H9 (cell line): ENCODE measurements at regions not wholly inside any gene's neighbourhood (a gene's known extent, or its start where the extent isn't known, plus 50 kb on each side); places are given as distances from the start of the nearest gene placed in this dataset.

Source experiments
- DNase-seq: peaks from one replicate; pipeline ENCODE4 v3.0.0-alpha.2; 2017
- H2AFZ ChIP-seq: one replicate; pipeline ENCODE4 v1.6.1; 2013; ENCODE audit warnings: mild to moderate bottlenecking, low read length, control low read depth, moderate library complexity
- H2AK5ac ChIP-seq: 2 replicates; pipeline ENCODE4 v1.6.1; 2013; ENCODE audit warnings: low read length, control low read depth, mixed read lengths; ENCODE audit not compliant: insufficient read length
- H2BK120ac ChIP-seq: one replicate; pipeline ENCODE4 v1.6.1; 2013; ENCODE audit warnings: low read depth, mild to moderate bottlenecking, low read length, control low read depth, inconsistent platforms; ENCODE audit not compliant: poor library complexity, severe bottlenecking
- H2BK12ac ChIP-seq: 2 replicates; pipeline ENCODE4 v1.6.1; 2013; ENCODE audit warnings: low read length, control low read depth, mixed read lengths, low read depth; ENCODE audit not compliant: insufficient read length
- H2BK15ac ChIP-seq: 2 replicates; pipeline ENCODE4 v1.6.1; 2013; ENCODE audit warnings: low read depth, low read length, control low read depth
- H2BK20ac ChIP-seq: one replicate; pipeline ENCODE4 v1.6.1; 2013; ENCODE audit warnings: low read depth, mild to moderate bottlenecking, low read length, control low read depth, inconsistent platforms; ENCODE audit not compliant: poor library complexity, severe bottlenecking
- H2BK5ac ChIP-seq: 2 replicates; pipeline ENCODE4 v1.6.1; 2013; ENCODE audit warnings: low read length, control low read depth, mixed read lengths; ENCODE audit not compliant: insufficient read length
- H3K14ac ChIP-seq: 2 replicates; pipeline ENCODE4 v1.6.1; 2013; ENCODE audit warnings: low read length, control low read depth; ENCODE audit not compliant: insufficient read depth
- H3K18ac ChIP-seq: 2 replicates; pipeline ENCODE4 v1.6.1; 2013; ENCODE audit warnings: low read depth, mild to moderate bottlenecking, mixed read lengths, low read length, control low read depth; ENCODE audit not compliant: insufficient read length
- H3K23ac ChIP-seq: 2 replicates; pipeline ENCODE4 v1.6.1; 2013; ENCODE audit warnings: low read length, control low read depth, mixed read lengths, low read depth; ENCODE audit not compliant: insufficient read length
- H3K23me2 ChIP-seq: 2 replicates; pipeline ENCODE4 v1.6.1; 2013; ENCODE audit warnings: low read depth, mild to moderate bottlenecking, mixed read lengths, low read length, control low read depth; ENCODE audit not compliant: insufficient read length, poor library complexity, severe bottlenecking
- H3K27ac ChIP-seq: 2 replicates; pipeline ENCODE4 v1.5.1; 2013; ENCODE audit warnings: low read length, control low read depth, mixed read lengths, low read depth; ENCODE audit not compliant: insufficient read length
- H3K27me3 ChIP-seq: 2 replicates; pipeline ENCODE4 v1.6.1; 2013; ENCODE audit warnings: low read length, control low read depth, inconsistent platforms; ENCODE audit not compliant: insufficient read depth
- H3K4ac ChIP-seq: 2 replicates; pipeline ENCODE4 v1.6.1; 2013; ENCODE audit warnings: low read depth, mild to moderate bottlenecking, control low read depth, inconsistent platforms, low read length, moderate library complexity
- H3K4me1 ChIP-seq: 2 replicates; pipeline ENCODE4 v1.6.1; 2013; ENCODE audit warnings: low read length, control low read depth, inconsistent platforms; ENCODE audit not compliant: insufficient read depth
- H3K4me2 ChIP-seq: 2 replicates; pipeline ENCODE4 v1.6.1; 2013; ENCODE audit warnings: low read length, control low read depth, mixed read lengths; ENCODE audit not compliant: insufficient read length, insufficient read depth
- H3K56ac ChIP-seq: 2 replicates; pipeline ENCODE4 v1.6.1; 2013; ENCODE audit warnings: low read depth, mild to moderate bottlenecking, mixed read lengths, low read length, control low read depth; ENCODE audit not compliant: insufficient read length
- H3K79me1 ChIP-seq: 2 replicates; pipeline ENCODE4 v1.6.1; 2013; ENCODE audit warnings: low read depth, mild to moderate bottlenecking, moderate library complexity, low read length, control low read depth, inconsistent platforms; ENCODE audit not compliant: insufficient read depth, poor library complexity, severe bottlenecking
- H3K79me2 ChIP-seq: 2 replicates; pipeline ENCODE4 v1.6.1; 2013; ENCODE audit warnings: low read length, control low read depth, inconsistent platforms; ENCODE audit not compliant: insufficient read depth
- H3K9ac ChIP-seq: 2 replicates; pipeline ENCODE4 v1.6.1; 2013; ENCODE audit warnings: low read length, control low read depth, mixed read lengths; ENCODE audit not compliant: insufficient read length; ENCODE audit errors: extremely low read depth
- H3K9me3 ChIP-seq: one replicate; pipeline ENCODE4 v1.6.1; 2013; ENCODE audit warnings: low read depth, low read length, inconsistent platforms; ENCODE audit not compliant: control insufficient read depth
- H3T11ph ChIP-seq: one replicate; pipeline ENCODE4 v1.6.1; 2013; ENCODE audit warnings: mild to moderate bottlenecking, low read length, control low read depth, inconsistent platforms
- H4K20me1 ChIP-seq: one replicate; pipeline ENCODE4 v1.6.1; 2013; ENCODE audit not compliant: control insufficient read depth, insufficient read length, insufficient read depth
- H4K5ac ChIP-seq: 2 replicates; pipeline ENCODE4 v1.6.1; 2013; ENCODE audit warnings: low read depth, mild to moderate bottlenecking, mixed read lengths, low read length, control low read depth; ENCODE audit not compliant: insufficient read length
- H4K8ac ChIP-seq: replicated peaks from 2 replicates; pipeline ENCODE4 v1.6.1; 2013; ENCODE audit warnings: low read length, control low read depth, mixed read lengths, low read depth; ENCODE audit not compliant: insufficient read length
- H4K91ac ChIP-seq: 2 replicates; pipeline ENCODE4 v1.6.1; 2013; ENCODE audit warnings: low read depth, mild to moderate bottlenecking, moderate library complexity, mixed read lengths, low read length, control low read depth; ENCODE audit not compliant: insufficient read length
- H3K27ac Mint-ChIP-seq, 3 experiments: 2 replicates in 2 of 3; 3 replicates in 1 of 3; pipeline ENCODE4 v1.8.0; 2020 to 2021; ENCODE audit warnings: mixed read lengths in 3 of 3, mild to moderate bottlenecking in 1 of 3, moderate library complexity in 1 of 3
- H3K27me3 Mint-ChIP-seq: 2 replicates; pipeline ENCODE4 v1.8.0; 2021; ENCODE audit warnings: low read depth, mild to moderate bottlenecking, moderate library complexity, mixed read lengths
- H3K36me3 Mint-ChIP-seq, 3 experiments: 2 replicates in 2 of 3; 3 replicates in 1 of 3; pipeline ENCODE4 v1.8.0; 2020 to 2021; ENCODE audit warnings: low read depth in 3 of 3, mixed read lengths in 3 of 3; ENCODE audit not compliant: insufficient read depth in 1 of 3
- H3K4me1 Mint-ChIP-seq, 2 experiments: 2 replicates each; pipeline ENCODE4 v1.8.0; 2020; ENCODE audit warnings: mixed read lengths in 2 of 2
- H3K4me3 Mint-ChIP-seq, 2 experiments: 2 replicates in 1 of 2; 3 replicates in 1 of 2; pipeline ENCODE4 v1.8.0; 2020 to 2021; ENCODE audit warnings: mild to moderate bottlenecking in 2 of 2, mixed read lengths in 2 of 2, moderate library complexity in 1 of 2
- H3K9me3 Mint-ChIP-seq, 2 experiments: 2 replicates in 1 of 2; 3 replicates in 1 of 2; pipeline ENCODE4 v1.8.0; 2020; ENCODE audit warnings: mild to moderate bottlenecking in 2 of 2, mixed read lengths in 2 of 2, moderate library complexity in 1 of 2
- CTCF ChIP-seq: fragments of 200-600 bp; sonication (generic); conservative IDR thresholded peaks from 3 replicates; pipeline ENCODE4 v1.8.0; 2021; ENCODE audit warnings: antibody characterized with exemption, mild to moderate bottlenecking
- WGBS: extraction: QIAGEN DNeasy Blood & Tissue Kit; methylation state at CpG from one replicate; pipeline ENCODE4 v1.1.7; 2013; ENCODE audit warnings: missing lambda C conversion rate, low lambda C conversion rate, mixed read lengths; ENCODE audit not compliant: insufficient read length; ENCODE audit errors: extremely low coverage; 5-methylcytosine and 5-hydroxymethylcytosine counted together

- no peak overlapping the region for H3K4me3 Mint-ChIP-seq
- no peaks in the 10 kb centered on the region for H3K9me3 Mint-ChIP-seq
- no peak for TF ChIP-seq CTCF
- Histone ChIP-seq H2AK5ac (no peak overlapping the region), H2BK12ac (no peak overlapping the region), H4K91ac (no peak overlapping the region), H3K9ac (no peak overlapping the region), H3K9me3 (no peaks in the 10 kb centered on the region), H2BK120ac (no peak overlapping the region), H3K23me2 (no peaks in the 10 kb centered on the region), H4K8ac (no peak overlapping the region), H3T11ph (no peak overlapping the region), H3K14ac (no peak overlapping the region), H3K27ac (no peak overlapping the region), H2BK20ac (no peak overlapping the region), H3K23ac (no peak overlapping the region), H3K4ac (no peak overlapping the region), H3K4me2 (no peak overlapping the region), H3K18ac (no peak overlapping the region), H3K4me1 (no peaks in the 10 kb centered on the region), H2AFZ (no peak overlapping the region), H2BK15ac (no peak overlapping the region), H4K20me1 (no peaks in the 10 kb centered on the region), H2BK5ac (no peak overlapping the region), H3K79me2 (no peaks in the 10 kb centered on the region), H3K56ac (no peak overlapping the region), H4K5ac (no peak overlapping the region), H3K27me3 (no peaks in the 10 kb centered on the region), H3K79me1 (no peaks in the 10 kb centered on the region)
- H3K27ac Mint-ChIP-seq, result no peak overlapping the region
- no peaks in the 10 kb centered on the region for H3K27me3 Mint-ChIP-seq
- WGBS, result no CpG with 5 or more reads among the region's 6 CpGs
- H3K36me3 Mint-ChIP-seq, result no peaks in the 10 kb centered on the region
- H3K4me1 Mint-ChIP-seq, result no peaks in the 10 kb centered on the region
- DNase-seq, result no peak
Measured at GRCh38 chr12:93134175-93134890, 205.2 kb upstream of the EEA1 start.
